ENCODE measurements at regions not wholly inside any gene's neighbourhood (a gene's known extent, or its start where the extent isn't known, plus 50 kb on each side); places are given as distances from the start of the nearest gene placed in this dataset.
A peak's percentile ranks its signal among the peaks of the same experiment; 100 is the strongest.

DNA sequence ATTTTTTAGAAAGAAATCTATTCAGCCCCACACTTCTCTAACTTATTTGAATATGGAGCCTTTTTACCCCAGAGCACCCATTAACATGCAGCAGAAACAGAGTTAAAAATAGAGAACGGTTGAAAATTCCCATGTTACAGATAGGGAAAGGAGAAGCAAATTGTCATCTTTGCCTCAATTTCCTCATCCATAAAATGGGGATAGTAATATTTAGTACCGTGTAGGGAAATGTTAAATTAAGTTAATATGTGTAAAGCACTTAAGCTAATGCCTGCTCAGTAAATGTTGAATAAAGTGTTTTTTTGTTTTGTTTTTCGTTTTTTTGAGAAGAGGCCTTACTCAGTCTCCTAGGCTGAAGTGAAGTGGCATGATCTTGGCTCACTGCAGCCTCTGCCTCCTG lies 50.3 kb downstream of the NAV1 start:
- DNase-seq (ENCODE audit: low read depth) = no peak
- no peak overlapping the region for H3K4me3 ChIP-seq (ENCODE audit: control insufficient read depth, low read depth, low read length)
- TF ChIP-seq, protein P1, sequence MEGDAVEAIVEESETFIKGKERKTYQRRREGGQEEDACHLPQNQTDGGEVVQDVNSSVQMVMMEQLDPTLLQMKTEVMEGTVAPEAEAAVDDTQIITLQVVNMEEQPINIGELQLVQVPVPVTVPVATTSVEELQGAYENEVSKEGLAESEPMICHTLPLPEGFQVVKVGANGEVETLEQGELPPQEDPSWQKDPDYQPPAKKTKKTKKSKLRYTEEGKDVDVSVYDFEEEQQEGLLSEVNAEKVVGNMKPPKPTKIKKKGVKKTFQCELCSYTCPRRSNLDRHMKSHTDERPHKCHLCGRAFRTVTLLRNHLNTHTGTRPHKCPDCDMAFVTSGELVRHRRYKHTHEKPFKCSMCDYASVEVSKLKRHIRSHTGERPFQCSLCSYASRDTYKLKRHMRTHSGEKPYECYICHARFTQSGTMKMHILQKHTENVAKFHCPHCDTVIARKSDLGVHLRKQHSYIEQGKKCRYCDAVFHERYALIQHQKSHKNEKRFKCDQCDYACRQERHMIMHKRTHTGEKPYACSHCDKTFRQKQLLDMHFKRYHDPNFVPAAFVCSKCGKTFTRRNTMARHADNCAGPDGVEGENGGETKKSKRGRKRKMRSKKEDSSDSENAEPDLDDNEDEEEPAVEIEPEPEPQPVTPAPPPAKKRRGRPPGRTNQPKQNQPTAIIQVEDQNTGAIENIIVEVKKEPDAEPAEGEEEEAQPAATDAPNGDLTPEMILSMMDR (conservative IDR thresholded peaks at IDR 0.05; ENCODE audit: control insufficient read depth, insufficient read depth, low read depth, low read length) = no peak

DNA sequence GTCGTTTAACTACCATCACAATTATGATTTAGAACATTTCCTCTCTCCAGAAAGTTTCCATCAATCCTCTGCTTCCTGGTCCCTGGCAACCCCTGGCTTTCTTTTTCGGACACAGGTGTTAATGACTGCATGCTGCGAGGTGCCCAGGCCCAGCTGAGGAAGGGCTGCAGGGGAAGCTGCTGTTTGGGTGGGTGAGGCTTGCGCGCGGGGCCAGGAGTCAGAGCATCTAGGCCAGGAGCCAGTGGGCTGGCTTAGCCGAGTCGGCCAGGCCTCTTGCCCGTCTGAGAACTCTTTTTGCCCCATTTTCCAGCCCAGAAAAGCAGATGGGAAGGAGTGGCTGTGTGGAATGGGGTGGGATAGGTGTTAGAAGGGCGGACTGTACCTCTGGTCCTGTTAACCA lies 51.5 kb downstream of the NAV1 start:
- H3K4me3 ChIP-seq (ENCODE audit: control insufficient read depth, low read depth, low read length) = no peak overlapping the region
- DNase-seq (ENCODE audit: low read depth) = no peak
- TF ChIP-seq, protein P1 (conservative IDR thresholded peaks at IDR 0.05; ENCODE audit: control insufficient read depth, insufficient read depth, low read depth, low read length) = no peak

DNA sequence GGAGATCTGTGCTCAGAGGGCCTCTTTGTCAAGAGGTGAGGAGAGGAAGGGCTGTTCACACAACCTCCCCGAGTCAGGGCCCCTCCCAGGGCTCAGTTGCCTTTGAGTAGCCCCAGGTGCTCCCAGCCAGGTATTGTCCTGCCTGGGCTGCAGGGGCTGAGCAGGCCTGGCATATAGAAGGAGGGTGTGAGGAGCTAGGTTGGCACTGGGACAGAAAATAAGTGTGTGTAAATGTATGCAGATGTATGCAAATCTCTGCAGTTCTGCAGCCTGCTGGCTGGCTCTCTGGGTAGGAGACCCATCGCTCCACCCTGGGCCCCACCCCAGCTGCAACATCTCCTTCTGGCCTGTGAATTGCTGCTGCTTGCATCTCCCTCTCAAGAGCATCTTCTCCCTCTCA lies 52.4 kb downstream of the NAV1 start:
- no peak overlapping the region for H3K4me3 ChIP-seq (ENCODE audit: control insufficient read depth, low read depth, low read length)
- DNase-seq (ENCODE audit: low read depth) = no peak
- TF ChIP-seq, protein P1 (conservative IDR thresholded peaks at IDR 0.05; ENCODE audit: control insufficient read depth, insufficient read depth, low read depth, low read length) = no peak

DNA sequence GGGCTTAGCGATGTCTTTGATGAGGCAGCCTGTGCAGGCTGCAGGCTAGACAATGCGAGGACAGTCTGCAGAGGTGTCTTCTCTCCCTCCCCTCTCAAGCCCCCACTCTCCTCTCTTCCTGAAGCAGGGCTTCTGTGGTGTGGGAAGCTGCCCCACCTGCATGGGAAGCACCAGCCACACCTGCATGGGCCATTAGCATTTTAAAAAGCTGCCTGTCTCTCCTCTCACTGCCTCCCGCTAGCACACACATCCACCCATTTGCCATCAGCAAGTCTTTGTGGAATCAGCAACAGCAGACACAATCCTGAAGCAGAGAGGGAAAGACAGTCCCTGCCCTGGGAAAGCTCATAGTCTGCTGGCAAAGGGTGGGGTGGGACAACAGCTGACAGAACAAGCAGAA lies 53.1 kb downstream of the NAV1 start:
- DNase-seq (ENCODE audit: low read depth) = no peak
- TF ChIP-seq, protein P1 (conservative IDR thresholded peaks at IDR 0.05; ENCODE audit: control insufficient read depth, insufficient read depth, low read depth, low read length) = no peak
- no peak overlapping the region for H3K4me3 ChIP-seq (ENCODE audit: control insufficient read depth, low read depth, low read length)

DNA sequence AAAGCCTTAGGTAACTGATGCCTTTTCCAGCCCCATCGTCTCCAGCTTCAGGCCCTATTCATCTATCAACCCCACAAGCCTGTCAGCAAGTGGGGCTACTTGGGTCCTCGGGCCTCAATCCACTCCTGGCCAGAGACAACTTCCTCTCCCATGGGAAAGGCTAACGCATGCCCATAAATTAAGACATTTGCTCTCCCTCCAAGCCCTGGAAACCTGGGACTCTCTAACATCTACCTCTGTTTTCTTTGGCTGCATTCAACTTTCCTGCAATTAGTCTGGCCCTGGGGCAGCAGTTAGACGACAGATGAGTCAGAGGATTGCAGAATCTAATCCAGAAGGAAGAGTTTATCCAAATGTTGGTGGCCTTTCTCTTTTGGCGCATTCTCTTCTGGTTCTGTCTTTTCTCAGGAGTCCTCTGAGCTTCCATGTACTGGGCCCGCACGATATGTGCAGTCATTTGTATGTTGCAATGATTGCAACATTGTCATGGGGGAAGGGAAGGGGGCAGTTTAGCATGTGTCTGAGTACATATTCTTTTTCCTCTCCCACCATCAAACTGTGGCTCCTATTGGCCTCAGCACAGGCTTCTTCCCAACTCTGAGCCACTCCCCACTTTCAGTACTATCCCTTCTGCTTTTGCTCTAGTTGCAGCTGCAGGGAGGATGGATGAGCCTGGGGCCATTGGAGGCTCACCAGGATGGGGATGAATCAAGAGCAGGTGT lies 54.4 kb downstream of the NAV1 start:
- peak; percentile 100 for DNase-seq (ENCODE audit: low read depth)

DNA sequence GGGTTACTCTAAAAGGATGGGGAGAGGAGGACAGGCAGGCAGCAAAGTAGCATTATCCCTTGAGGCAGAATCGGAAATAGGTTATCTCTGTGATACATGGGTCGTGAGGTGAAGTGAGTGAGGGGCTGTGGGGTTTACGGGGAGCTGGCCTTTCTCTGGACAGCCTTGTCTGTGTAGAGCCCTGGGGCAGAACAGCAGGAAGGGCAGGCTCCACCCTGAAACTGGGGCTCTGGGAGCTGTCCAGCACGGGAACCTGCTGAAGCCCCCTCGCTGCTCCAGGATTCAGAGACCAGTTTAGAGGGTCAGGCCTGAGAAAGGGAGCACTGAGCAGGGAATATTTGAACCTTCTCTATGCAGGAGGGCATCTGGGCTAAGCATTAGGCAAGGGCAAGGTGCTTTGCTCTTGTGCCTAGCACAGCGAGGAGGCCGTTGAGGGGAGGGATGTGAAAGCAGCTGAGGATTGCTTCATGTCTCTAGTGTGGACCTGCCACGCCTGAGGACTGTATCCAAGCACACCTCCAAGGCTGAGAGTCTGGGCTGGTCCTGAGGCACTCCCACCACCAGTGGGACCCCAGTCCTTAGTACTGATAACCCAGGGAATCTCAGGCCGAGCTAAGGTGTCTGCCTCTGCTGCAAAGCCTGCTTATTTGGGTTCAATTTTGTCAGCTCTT lies 55.8 kb downstream of the NAV1 start:
- no peak overlapping the region for H3K4me3 ChIP-seq (ENCODE audit: control insufficient read depth, low read depth, low read length)
- no peak for DNase-seq (ENCODE audit: low read depth)
- TF ChIP-seq, protein P1 (conservative IDR thresholded peaks at IDR 0.05; ENCODE audit: control insufficient read depth, insufficient read depth, low read depth, low read length) = no peak

More for the DNA sequence above, 54.4 kb downstream of the NAV1 start:
- no peak overlapping the region for H3K4me3 ChIP-seq (ENCODE audit: control insufficient read depth, low read depth, low read length)
- TF ChIP-seq, protein P1 (conservative IDR thresholded peaks at IDR 0.05; ENCODE audit: control insufficient read depth, insufficient read depth, low read depth, low read length) = no peak
